ENCODE measurements at regions not wholly inside any gene's neighbourhood (a gene's known extent, or its start where the extent isn't known, plus 50 kb on each side); places are given as distances from the start of the nearest gene placed in this dataset.

GRCh38 chr3:72187131-72187530 is 402.2 kb upstream of the PROK2 start:
- TF ChIP-seq CTCF (IDR thresholded peaks at IDR 0.05), result no peak
- no peak overlapping the region for H3K4me3 Mint-ChIP-seq (ENCODE audit: unreplicated experiment)
- no peak for DNase-seq (ENCODE audit: extremely low spot score, unreplicated experiment)
- peaks cover 9% of the 10 kb centered on the region for H3K4me1 Mint-ChIP-seq (ENCODE audit: unreplicated experiment)
- H3K27ac Mint-ChIP-seq (ENCODE audit: unreplicated experiment), result no peak overlapping the region
- H3K27me3 Mint-ChIP-seq (ENCODE audit: unreplicated experiment), result peaks cover 10% of the 10 kb centered on the region
- H3K36me3 Mint-ChIP-seq (ENCODE audit: unreplicated experiment), result no peaks in the 10 kb centered on the region
- H3K9me3 Mint-ChIP-seq (ENCODE audit: unreplicated experiment), result no peaks in the 10 kb centered on the region

- no peak for DNase-seq (ENCODE audit: extremely low spot score, unreplicated experiment)
- H3K36me3 Mint-ChIP-seq (ENCODE audit: unreplicated experiment), result no peaks in the 10 kb centered on the region
- peak overlapping the region; percentile 15 for H3K27ac Mint-ChIP-seq (ENCODE audit: unreplicated experiment)
- H3K4me1 Mint-ChIP-seq (ENCODE audit: unreplicated experiment), result peaks cover 9% of the 10 kb centered on the region
- no peak overlapping the region for H3K4me3 Mint-ChIP-seq (ENCODE audit: unreplicated experiment)
- H3K9me3 Mint-ChIP-seq (ENCODE audit: unreplicated experiment), result no peaks in the 10 kb centered on the region
- no peak for TF ChIP-seq CTCF (IDR thresholded peaks at IDR 0.05)
- H3K27me3 Mint-ChIP-seq (ENCODE audit: unreplicated experiment), result peaks cover 17% of the 10 kb centered on the region
Observed at GRCh38 chr3:72186400-72186855, 401.5 kb upstream of the PROK2 start.

GRCh38 chr3:72185549-72186399 is 400.8 kb upstream of the PROK2 start:
- Mint-ChIP-seq H3K27ac (ENCODE audit: unreplicated experiment) (peak overlapping the region; percentile 15), H3K9me3 (ENCODE audit: unreplicated experiment) (no peaks in the 10 kb centered on the region), H3K4me1 (ENCODE audit: unreplicated experiment) (peaks cover 9% of the 10 kb centered on the region), H3K4me3 (ENCODE audit: unreplicated experiment) (no peak overlapping the region), H3K27me3 (ENCODE audit: unreplicated experiment) (peaks cover 24% of the 10 kb centered on the region), H3K36me3 (ENCODE audit: unreplicated experiment) (no peaks in the 10 kb centered on the region)
- DNase-seq (ENCODE audit: extremely low spot score, unreplicated experiment), result no peak
- TF ChIP-seq CTCF (IDR thresholded peaks at IDR 0.05), result no peak

GRCh38 chr3:72183489-72183888 is 398.5 kb upstream of the PROK2 start:
- TF ChIP-seq CTCF (IDR thresholded peaks at IDR 0.05), result no peak
- Mint-ChIP-seq H3K27ac (ENCODE audit: unreplicated experiment) (no peak overlapping the region), H3K36me3 (ENCODE audit: unreplicated experiment) (no peaks in the 10 kb centered on the region), H3K27me3 (ENCODE audit: unreplicated experiment) (peaks cover 37% of the 10 kb centered on the region), H3K4me3 (ENCODE audit: unreplicated experiment) (no peak overlapping the region), H3K4me1 (ENCODE audit: unreplicated experiment) (peaks cover 9% of the 10 kb centered on the region), H3K9me3 (ENCODE audit: unreplicated experiment) (no peaks in the 10 kb centered on the region)
- no peak for DNase-seq (ENCODE audit: extremely low spot score, unreplicated experiment)

- no peaks in the 10 kb centered on the region for H3K36me3 Mint-ChIP-seq (ENCODE audit: unreplicated experiment)
- no peak overlapping the region for H3K4me3 Mint-ChIP-seq (ENCODE audit: unreplicated experiment)
- H3K27ac Mint-ChIP-seq (ENCODE audit: unreplicated experiment), result no peak overlapping the region
- H3K27me3 Mint-ChIP-seq (ENCODE audit: unreplicated experiment), result peaks cover 43% of the 10 kb centered on the region
- TF ChIP-seq CTCF (IDR thresholded peaks at IDR 0.05), result no peak
- no peak for DNase-seq (ENCODE audit: extremely low spot score, unreplicated experiment)
- H3K9me3 Mint-ChIP-seq (ENCODE audit: unreplicated experiment), result no peaks in the 10 kb centered on the region
- H3K4me1 Mint-ChIP-seq (ENCODE audit: unreplicated experiment), result peaks cover 15% of the 10 kb centered on the region
Observed at GRCh38 chr3:72182206-72182605, 397.3 kb upstream of the PROK2 start.

Data from osteocyte (in vitro differentiated cells).